ENCODE measurements at regions not wholly inside any gene's neighbourhood (a gene's known extent, or its start where the extent isn't known, plus 50 kb on each side); places are given as distances from the start of the nearest gene placed in this dataset.

- peak in 1 of 2 donors; percentile 6 for DNase-seq
- Histone ChIP-seq H3K4me3 (no peak overlapping the region), H3K4me1 (no peaks in the 10 kb centered on the region), H3K36me3 (no peaks in the 10 kb centered on the region), H3K9me3 (no peaks in the 10 kb centered on the region), H3K27ac (no peak overlapping the region), H3K27me3 (no peaks in the 10 kb centered on the region)
- TF ChIP-seq, protein P1, sequence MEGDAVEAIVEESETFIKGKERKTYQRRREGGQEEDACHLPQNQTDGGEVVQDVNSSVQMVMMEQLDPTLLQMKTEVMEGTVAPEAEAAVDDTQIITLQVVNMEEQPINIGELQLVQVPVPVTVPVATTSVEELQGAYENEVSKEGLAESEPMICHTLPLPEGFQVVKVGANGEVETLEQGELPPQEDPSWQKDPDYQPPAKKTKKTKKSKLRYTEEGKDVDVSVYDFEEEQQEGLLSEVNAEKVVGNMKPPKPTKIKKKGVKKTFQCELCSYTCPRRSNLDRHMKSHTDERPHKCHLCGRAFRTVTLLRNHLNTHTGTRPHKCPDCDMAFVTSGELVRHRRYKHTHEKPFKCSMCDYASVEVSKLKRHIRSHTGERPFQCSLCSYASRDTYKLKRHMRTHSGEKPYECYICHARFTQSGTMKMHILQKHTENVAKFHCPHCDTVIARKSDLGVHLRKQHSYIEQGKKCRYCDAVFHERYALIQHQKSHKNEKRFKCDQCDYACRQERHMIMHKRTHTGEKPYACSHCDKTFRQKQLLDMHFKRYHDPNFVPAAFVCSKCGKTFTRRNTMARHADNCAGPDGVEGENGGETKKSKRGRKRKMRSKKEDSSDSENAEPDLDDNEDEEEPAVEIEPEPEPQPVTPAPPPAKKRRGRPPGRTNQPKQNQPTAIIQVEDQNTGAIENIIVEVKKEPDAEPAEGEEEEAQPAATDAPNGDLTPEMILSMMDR (IDR thresholded peaks at IDR 0.05): no peak
- no peak for TF ChIP-seq POLR2A (IDR thresholded peaks at IDR 0.05)
- intact Hi-C loops (cut with DNase I; ENCODE audit: low total_unique reads): no loop called here
These were observed 210.6 kb downstream of the DLL1 start for GRCh38 chr6:170080169-170080827.

- Histone ChIP-seq H3K27ac (no peak overlapping the region), H3K4me1 (no peaks in the 10 kb centered on the region), H3K9me3 (no peaks in the 10 kb centered on the region), H3K4me3 (no peak overlapping the region), H3K27me3 (no peaks in the 10 kb centered on the region), H3K36me3 (no peaks in the 10 kb centered on the region)
- DNase-seq: peak in 1 of 2 donors; percentile 11
- TF ChIP-seq, protein P1 (IDR thresholded peaks at IDR 0.05): no peak
- TF ChIP-seq POLR2A (IDR thresholded peaks at IDR 0.05): no peak
- intact Hi-C loops (cut with DNase I; ENCODE audit: low total_unique reads): no loop called here
These were observed 214.3 kb downstream of the DLL1 start for GRCh38 chr6:170076466-170077165.

DNA sequence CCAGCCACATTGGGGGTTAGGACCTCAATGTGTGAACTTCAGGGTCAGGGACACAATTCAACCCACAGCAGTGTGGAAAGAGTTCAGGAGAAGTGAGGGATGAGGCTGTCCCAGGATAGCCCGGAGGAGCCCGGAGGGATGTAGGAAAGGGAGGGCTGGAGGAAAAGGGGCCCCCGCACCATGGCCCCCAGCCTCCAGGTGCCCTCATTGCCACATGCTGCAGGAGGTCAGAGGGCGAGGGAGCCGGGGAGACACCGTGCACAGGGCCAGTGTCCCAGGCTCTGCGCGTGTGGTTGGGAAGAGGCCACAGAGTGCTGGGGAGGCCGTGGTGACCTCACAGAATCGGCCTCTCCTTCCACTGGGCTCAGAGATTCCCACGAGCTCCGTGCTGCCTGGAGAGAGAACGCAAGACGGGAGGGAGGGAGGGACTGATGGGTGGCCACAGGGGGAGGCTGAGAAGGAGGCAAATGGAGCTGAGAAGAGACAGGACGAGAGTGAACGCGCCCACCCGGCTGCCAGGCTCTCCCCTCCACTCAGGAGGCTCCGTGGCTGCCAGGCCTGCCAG is 215.1 kb downstream of the DLL1 start:
- intact Hi-C loops (cut with DNase I; ENCODE audit: low total_unique reads): no loop called here
- H3K4me3 ChIP-seq: no peak overlapping the region
- peak in 1 of 2 donors; percentile 15 for DNase-seq
- H3K27me3 ChIP-seq: no peaks in the 10 kb centered on the region
- H3K4me1 ChIP-seq: no peaks in the 10 kb centered on the region
- no peaks in the 10 kb centered on the region for H3K36me3 ChIP-seq
- H3K9me3 ChIP-seq: no peaks in the 10 kb centered on the region
- TF ChIP-seq, protein P1 (IDR thresholded peaks at IDR 0.05): no peak
- TF ChIP-seq POLR2A (IDR thresholded peaks at IDR 0.05): no peak
- H3K27ac ChIP-seq: no peak overlapping the region

- no peak overlapping the region for H3K4me3 ChIP-seq
- H3K27ac ChIP-seq: no peak overlapping the region
- no peaks in the 10 kb centered on the region for H3K27me3 ChIP-seq
- H3K36me3 ChIP-seq: no peaks in the 10 kb centered on the region
- intact Hi-C loops (cut with DNase I; ENCODE audit: low total_unique reads): no loop called here
- peak in 1 of 2 donors; percentile 7 for DNase-seq
- no peaks in the 10 kb centered on the region for H3K4me1 ChIP-seq
- no peaks in the 10 kb centered on the region for H3K9me3 ChIP-seq
- TF ChIP-seq, protein P1 (IDR thresholded peaks at IDR 0.05): no peak
- no peak for TF ChIP-seq POLR2A (IDR thresholded peaks at IDR 0.05)
These were observed 216.0 kb downstream of the DLL1 start for GRCh38 chr6:170074907-170075306.

- DNase-seq: no peak
- no peaks in the 10 kb centered on the region for H3K27me3 ChIP-seq
- no peaks in the 10 kb centered on the region for H3K4me1 ChIP-seq
- intact Hi-C loops (cut with DNase I; ENCODE audit: low total_unique reads): no loop called here
- no peak overlapping the region for H3K27ac ChIP-seq
- no peaks in the 10 kb centered on the region for H3K9me3 ChIP-seq
- H3K36me3 ChIP-seq: no peaks in the 10 kb centered on the region
- no peak for TF ChIP-seq POLR2A (IDR thresholded peaks at IDR 0.05)
- TF ChIP-seq, protein P1 (IDR thresholded peaks at IDR 0.05): no peak
- H3K4me3 ChIP-seq: no peak overlapping the region
These were observed 216.4 kb downstream of the DLL1 start for GRCh38 chr6:170074435-170074834.
